GM12891 (cell line): ENCODE measurements at regions not wholly inside any gene's neighbourhood (a gene's known extent, or its start where the extent isn't known, plus 50 kb on each side); places are given as distances from the start of the nearest gene placed in this dataset.

ENCODE experiments used
- DNase-seq: peaks from one replicate; pipeline ENCODE4 v3.0.0; 2011; ENCODE audit warnings: low spot score; ENCODE audit not compliant: insufficient read length
- FAIRE-seq: peaks from 2 replicates; lab custom pipeline; 2011; peaks lifted over from hg19 to GRCh38; lab: Jason Lieb, UNC
- POLR2A ChIP-seq: IDR thresholded peaks from 2 replicates; pipeline ENCODE4 v1.6.1; 2011; ENCODE audit warnings: low read depth, low read length, control low read depth
- POLR2AphosphoS5 ChIP-seq: IDR thresholded peaks from 2 replicates; pipeline ENCODE4 v1.6.1; 2011; ENCODE audit warnings: low read depth, low read length, control low read depth
- SPI1 ChIP-seq: IDR thresholded peaks from 2 replicates; pipeline ENCODE4 v1.6.1; 2011; ENCODE audit warnings: low read depth, low read length, control low read depth
- TAF1 ChIP-seq: IDR thresholded peaks from 2 replicates; pipeline ENCODE4 v1.6.1; 2011; ENCODE audit warnings: low read depth, low read length, control low read depth

- no peak for DNase-seq
- no peak for FAIRE-seq
- TF ChIP-seq SPI1 (no peak), POLR2AphosphoS5 (no peak), POLR2A (no peak), TAF1 (no peak)
Measured at GRCh38 chr4:61149278-61149677, 50.8 kb upstream of the ADGRL3 start.
